ENCODE measurements at regions not wholly inside any gene's neighbourhood (a gene's known extent, or its start where the extent isn't known, plus 50 kb on each side); places are given as distances from the start of the nearest gene placed in this dataset.

DNA sequence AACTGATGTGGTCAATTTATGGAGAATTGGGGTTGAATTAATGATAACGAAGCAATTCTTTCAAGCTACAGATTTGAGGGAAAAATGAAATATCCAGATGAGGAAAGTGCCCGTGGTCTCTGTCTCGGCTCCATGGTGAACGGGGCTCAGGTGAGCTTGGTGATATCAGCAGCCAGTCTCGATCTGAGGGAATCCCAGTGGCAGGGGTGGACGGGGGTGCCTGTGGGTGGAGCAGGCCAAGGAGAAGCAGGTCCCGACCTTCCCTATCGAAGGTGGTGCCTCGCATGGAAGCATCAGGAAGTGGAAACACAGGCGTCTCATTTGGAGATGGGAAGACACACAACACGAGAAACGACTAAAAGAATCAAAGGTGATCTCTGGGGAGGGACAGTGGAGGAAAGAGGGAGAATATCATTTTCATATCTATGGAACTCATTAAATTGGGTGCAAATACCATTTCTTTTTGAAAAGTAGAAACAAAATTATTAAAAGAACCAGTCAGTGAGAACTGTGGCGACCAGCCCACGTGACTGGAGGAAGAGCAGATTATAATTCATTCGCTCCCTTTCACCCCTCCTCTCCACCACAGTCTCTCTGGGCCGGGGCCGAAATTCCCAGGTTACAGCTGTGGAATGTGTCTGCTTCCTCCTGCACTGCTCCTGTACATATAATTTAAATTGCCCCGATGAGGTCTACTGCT, 354.3 kb upstream of the SFSWAP start (continued):
- TF ChIP-seq JUND (IDR thresholded peaks at IDR 0.05; ENCODE audit: low read length) (no peak), CTBP2 (IDR thresholded peaks at IDR 0.05; ENCODE audit: borderline replicate concordance, insufficient read depth, insufficient read length, low read length) (no peak), CBX5 (IDR thresholded peaks at IDR 0.05; ENCODE audit: low read depth, low read length) (no peak), KDM1A (IDR thresholded peaks at IDR 0.05; ENCODE audit: borderline replicate concordance, low read length) (no peak)

All from H1 (cell line).